Suprapubic skin (tissue), 3 donors: ENCODE measurements at regions not wholly inside any gene's neighbourhood (a gene's known extent, or its start where the extent isn't known, plus 50 kb on each side); places are given as distances from the start of the nearest gene placed in this dataset.

Experiments
- CTCF ChIP-seq, 2 donors: fragments of 200-600 bp in 1 of 2; fragments of 450-650 bp in 1 of 2; sonication (generic) in 1 of 2; IDR thresholded peaks; one replicate each; pipeline ENCODE4 v1.5.1; 2016 to 2019; ENCODE audit warnings: antibody characterized with exemption in 2 of 2, mild to moderate bottlenecking in 1 of 2, moderate library complexity in 1 of 2
- POLR2A ChIP-seq, 2 donors: fragments of 450-650 bp; IDR thresholded peaks; one replicate each; pipeline ENCODE4 v1.6.1; 2017; ENCODE audit warnings: antibody characterized with exemption in 2 of 2, mild to moderate bottlenecking in 2 of 2, moderate library complexity in 2 of 2

GRCh38 chr3:161990036-161990435, 493.4 kb downstream of the OTOL1 start:
- TF ChIP-seq CTCF (IDR thresholded peaks at IDR 0.05), result no peak
- no peak for TF ChIP-seq POLR2A (IDR thresholded peaks at IDR 0.05)
